ENCODE measurements at regions not wholly inside any gene's neighbourhood (a gene's known extent, or its start where the extent isn't known, plus 50 kb on each side); places are given as distances from the start of the nearest gene placed in this dataset.

- in situ Hi-C loops (cut with MboI; ENCODE audit: low sequenced_read_pairs), result no loop called here
- dilution Hi-C loops (cut with HindIII; ENCODE audit: low sequenced_read_pairs, unreplicated experiment), result no loop called here
- Histone ChIP-seq H4K20me1 (ENCODE audit: insufficient read depth, low read length) (no peaks in the 10 kb centered on the region), H3K79me1 (ENCODE audit: low read depth in 1 of 2, low read length in 2 of 2) (no peaks in the 10 kb centered on the region), H3K56ac (ENCODE audit: extremely low read depth, insufficient read depth, low read length) (no peak overlapping the region), H3K9me1 (ENCODE audit: insufficient read depth, low read length) (no peaks in the 10 kb centered on the region), H3K4me2 (ENCODE audit: low read depth, low read length) (no peak overlapping the region), H4K5ac (ENCODE audit: low read depth, low read length) (no peak overlapping the region), H3K18ac (ENCODE audit: low read depth, low read length) (no peak overlapping the region), H2BK120ac (ENCODE audit: low read depth, low read length) (no peak overlapping the region), H2BK15ac (ENCODE audit: low read depth, low read length) (no peak overlapping the region), H3K27me3 (ENCODE audit: control insufficient read depth, insufficient read depth, low read length) (no peaks in the 10 kb centered on the region), H2AK9ac (replicated peaks; ENCODE audit: low read depth, low read length, poor library complexity) (no peak overlapping the region), H2BK5ac (ENCODE audit: low read depth, low read length, poor library complexity, severe bottlenecking) (no peak overlapping the region), H3K4me3 (ENCODE audit: insufficient read depth, low read depth, low read length) (no peak overlapping the region), H3K27ac (ENCODE audit: insufficient read depth, low read length) (no peak overlapping the region), H2BK20ac (ENCODE audit: low read depth, low read length) (no peak overlapping the region), H3K4me1 (ENCODE audit: control insufficient read depth, insufficient read depth, low read length) (no peaks in the 10 kb centered on the region), H3K23ac (ENCODE audit: low read depth, low read length) (no peak overlapping the region), H3K4ac (ENCODE audit: low read depth, low read length) (no peak overlapping the region), H2AK5ac (ENCODE audit: low read depth, low read length) (no peak overlapping the region), H3K14ac (replicated peaks; ENCODE audit: low read depth, low read length) (no peak overlapping the region), H3K9ac (ENCODE audit: low read depth, low read length) (no peak overlapping the region), H3K9me3 (ENCODE audit: control insufficient read depth, insufficient read depth, low read length) (no peaks in the 10 kb centered on the region), H2AFZ (replicated peaks; ENCODE audit: low read length, poor library complexity) (no peak overlapping the region), H4K91ac (ENCODE audit: insufficient read depth, low read depth, low read length) (no peak overlapping the region), H4K8ac (ENCODE audit: low read depth in 2 of 2, low read length in 2 of 2) (no peak overlapping the region), H3K36me3 (ENCODE audit: control insufficient read depth, insufficient read depth, low read length) (no peaks in the 10 kb centered on the region)
- BruUV-seq (replicated peaks), result no TSS peak
- DNase-seq (no peak), ATAC-seq (ENCODE audit: low read depth) (no peak)
- CTCF ChIA-PET, result no interaction called here
- intact Hi-C loops (cut with micrococcal nuclease), result no loop called here
- POLR2A ChIA-PET (ENCODE audit: unreplicated experiment), result no interaction called here
- TF ChIP-seq RCOR1 (IDR thresholded peaks at IDR 0.05; ENCODE audit: insufficient replicate concordance, low read length), result no peak
- no peak for TF ChIP-seq MAFK (IDR thresholded peaks at IDR 0.05; ENCODE audit: low read depth, low read length)
- TF ChIP-seq MAZ (IDR thresholded peaks at IDR 0.05; ENCODE audit: borderline replicate concordance, low read depth, low read length), result no peak
- TF ChIP-seq MXI1 (IDR thresholded peaks at IDR 0.05; ENCODE audit: borderline replicate concordance, low read depth, low read length), result no peak
- no peak for TF ChIP-seq FOS (IDR thresholded peaks at IDR 0.05; ENCODE audit: low read depth, low read length)
- TF ChIP-seq ELK1 (IDR thresholded peaks at IDR 0.05; ENCODE audit: borderline replicate concordance, low read depth, low read length), result no peak
- no peak for TF ChIP-seq CHD1 (IDR thresholded peaks at IDR 0.05; ENCODE audit: low read depth, low read length)
- TF ChIP-seq NFE2L2 (IDR thresholded peaks at IDR 0.05; ENCODE audit: low read depth, low read length), result no peak
- no peak for TF ChIP-seq RFX5 (IDR thresholded peaks at IDR 0.05; ENCODE audit: low read depth, low read length)
- no peak for TF ChIP-seq SMC3 (IDR thresholded peaks at IDR 0.05; ENCODE audit: low read depth, low read length)
- TF ChIP-seq RAD21 (IDR thresholded peaks at IDR 0.05; ENCODE audit: low read length), result no peak
- no peak for TF ChIP-seq CEBPB (IDR thresholded peaks at IDR 0.05; ENCODE audit: low read depth, low read length)
- no peak for TF ChIP-seq POLR2A (IDR thresholded peaks at IDR 0.05; ENCODE audit: low read depth, low read length)
- TF ChIP-seq BHLHE40 (IDR thresholded peaks at IDR 0.05; ENCODE audit: low read depth, low read length), result no peak
- TF ChIP-seq CTCF (conservative IDR thresholded peaks at IDR 0.05; ENCODE audit: low read depth, low read length), result no peak
- no peak for TF ChIP-seq USF2 (IDR thresholded peaks at IDR 0.05; ENCODE audit: low read depth, low read length)
Measured at GRCh38 chr3:147162743-147163142, 243.6 kb downstream of the ZIC4 start.
